H1 (cell line): ENCODE measurements at regions not wholly inside any gene's neighbourhood (a gene's known extent, or its start where the extent isn't known, plus 50 kb on each side); places are given as distances from the start of the nearest gene placed in this dataset.

Source experiments
- CTCF ChIA-PET: fragments of 300-600 bp; sonication (Branson Sonifier 250); formaldehyde crosslinking; loops from one replicate; lab custom pipeline; 2021; ENCODE audit not compliant: partially characterized antibody; lab: Charles Lee
- POLR2A ChIA-PET: fragments of 300-600 bp; sonication (Branson Sonifier 250); formaldehyde crosslinking; loops from one replicate; lab custom pipeline; 2021; ENCODE audit warnings: inconsistent platforms; ENCODE audit not compliant: partially characterized antibody; lab: Charles Lee
- DNase-seq, 2 experiments: peaks; one replicate each; pipeline versions ENCODE4 v3.0.0 to v3.0.0-alpha.2; 2010 to 2022; ENCODE audit warnings: low spot score in 2 of 2, low read depth in 1 of 2, mixed read lengths in 1 of 2
- FAIRE-seq: peaks from 2 replicates; lab custom pipeline; 2011; peaks lifted over from hg19 to GRCh38; lab: Jason Lieb, UNC
- H2AFZ ChIP-seq: 2 replicates; pipeline ENCODE4 v1.8.1; 2012; ENCODE audit warnings: low read length, inconsistent platforms
- H2AK5ac ChIP-seq: 2 replicates; pipeline ENCODE4 v1.6.1; 2013; ENCODE audit warnings: low read depth, low read length
- H2BK120ac ChIP-seq: replicated peaks from 2 replicates; pipeline ENCODE3; 2013; ENCODE audit warnings: low read depth, low read length, inconsistent platforms
- H2BK12ac ChIP-seq: 2 replicates; pipeline ENCODE4 v1.6.1; 2013; ENCODE audit warnings: low read depth, low read length
- H2BK15ac ChIP-seq: 2 replicates; pipeline ENCODE4 v1.6.1; 2013; ENCODE audit warnings: low read length
- H2BK20ac ChIP-seq: 2 replicates; pipeline ENCODE4 v1.6.1; 2013; ENCODE audit warnings: low read length
- H2BK5ac ChIP-seq: 2 replicates; pipeline ENCODE4 v1.6.1; 2013; ENCODE audit warnings: low read depth, low read length
- H3K14ac ChIP-seq: 2 replicates; pipeline ENCODE4 v1.6.1; 2013; ENCODE audit warnings: inconsistent platforms; ENCODE audit not compliant: insufficient read length
- H3K18ac ChIP-seq: 2 replicates; pipeline ENCODE4 v1.6.1; 2013; ENCODE audit warnings: low read length; ENCODE audit errors: extremely low read depth
- H3K23ac ChIP-seq: 2 replicates; pipeline ENCODE4 v1.6.1; 2013; ENCODE audit warnings: inconsistent platforms; ENCODE audit not compliant: insufficient read length
- H3K23me2 ChIP-seq: 2 replicates; pipeline ENCODE4 v1.6.1; 2013; ENCODE audit warnings: low read depth, low read length
- H3K27ac ChIP-seq: 2 replicates; pipeline ENCODE4 v1.6.1; 2011; ENCODE audit warnings: low read depth, low read length, inconsistent platforms
- H3K27me3 ChIP-seq, 4 experiments: replicated peaks in 1 of 4; 1 replicate in 1 of 4; 2 replicates in 3 of 4; pipeline versions ENCODE4 v1.6.1 to v1.8.1; 2011 to 2013; ENCODE audit warnings: low read length in 3 of 4, mild to moderate bottlenecking in 3 of 4, inconsistent platforms in 2 of 4, mixed read lengths in 2 of 4, moderate library complexity in 1 of 4; ENCODE audit not compliant: control insufficient read depth in 3 of 4, insufficient read depth in 3 of 4; ENCODE audit errors: extremely low read depth in 1 of 4
- H3K36me3 ChIP-seq, 4 experiments: 2 replicates each; pipeline versions ENCODE4 v1.6.1 to v1.8.1; 2011 to 2013; ENCODE audit warnings: mild to moderate bottlenecking in 4 of 4, low read length in 3 of 4, moderate library complexity in 2 of 4, control low read depth in 1 of 4, inconsistent platforms in 1 of 4; ENCODE audit not compliant: insufficient read depth in 4 of 4, control insufficient read depth in 2 of 4
- H3K4ac ChIP-seq: replicated peaks from 2 replicates; pipeline ENCODE3; 2013; ENCODE audit warnings: low read length, low read depth, mixed read lengths, inconsistent platforms; ENCODE audit not compliant: insufficient read length
- H3K4me1 ChIP-seq, 4 experiments: replicated peaks in 1 of 4; 1 replicate in 1 of 4; 2 replicates in 3 of 4; pipeline versions ENCODE4 v1.6.1 to v1.8.1; 2011 to 2013; ENCODE audit warnings: low read length in 3 of 4, inconsistent platforms in 2 of 4, mixed read lengths in 1 of 4; ENCODE audit not compliant: insufficient read depth in 4 of 4, control insufficient read depth in 3 of 4
- H3K4me2 ChIP-seq, 2 experiments: 2 replicates each; pipeline versions ENCODE4 v1.6.1 to v1.8.1; 2011 to 2013; ENCODE audit warnings: low read depth in 2 of 2, low read length in 2 of 2, control low read depth in 1 of 2, inconsistent platforms in 1 of 2, mild to moderate bottlenecking in 1 of 2; ENCODE audit not compliant: insufficient read depth in 1 of 2
- H3K4me3 ChIP-seq, 4 experiments: fragments of 200-600, 300-600 bp in 1 of 4; sonication (generic), shearing (Covaris generic), sonication (Bioruptor Twin) in 1 of 4; 2 replicates each; pipeline versions ENCODE4 v1.5.1 to v1.8.1; 2011 to 2016; ENCODE audit warnings: low read length in 4 of 4, low read depth in 3 of 4, control low read depth in 2 of 4, inconsistent platforms in 2 of 4, mild to moderate bottlenecking in 2 of 4, mixed read lengths in 1 of 4, moderate library complexity in 1 of 4; ENCODE audit not compliant: insufficient read depth in 2 of 4; ENCODE audit errors: extremely low read depth in 1 of 4
- H3K56ac ChIP-seq: replicated peaks from 2 replicates; pipeline ENCODE3; 2013; ENCODE audit warnings: low read depth, mild to moderate bottlenecking, mixed read lengths, low read length, inconsistent platforms; ENCODE audit not compliant: insufficient read length
- H3K79me1 ChIP-seq: 2 replicates; pipeline ENCODE4 v1.6.1; 2013; ENCODE audit warnings: low read depth, low read length, control low read depth
- H3K79me2 ChIP-seq, 2 experiments: 2 replicates each; pipeline versions ENCODE4 v1.6.1 to v1.8.1; 2012 to 2013; ENCODE audit warnings: low read length in 2 of 2, mild to moderate bottlenecking in 2 of 2, inconsistent platforms in 1 of 2; ENCODE audit not compliant: insufficient read depth in 2 of 2, control insufficient read depth in 1 of 2
- H3K9ac ChIP-seq, 4 experiments: replicated peaks in 1 of 4; 1 replicate in 1 of 4; 2 replicates in 3 of 4; pipeline versions ENCODE4 v1.6.1 to v1.8.1; 2011 to 2013; ENCODE audit warnings: low read depth in 3 of 4, low read length in 3 of 4, control low read depth in 2 of 4, mild to moderate bottlenecking in 2 of 4, moderate library complexity in 2 of 4, inconsistent platforms in 1 of 4; ENCODE audit errors: extremely low read depth in 1 of 4
- H3K9me3 ChIP-seq, 2 experiments: 2 replicates each; pipeline versions ENCODE4 v1.6.1 to v1.8.1; 2012 to 2013; ENCODE audit warnings: mild to moderate bottlenecking in 2 of 2, moderate library complexity in 2 of 2, control low read depth in 1 of 2, inconsistent platforms in 1 of 2, low read depth in 1 of 2, low read length in 1 of 2, mixed read lengths in 1 of 2; ENCODE audit not compliant: insufficient read depth in 2 of 2
- H4K20me1 ChIP-seq, 2 experiments: replicated peaks in 1 of 2; 2 replicates each; pipeline versions ENCODE3 to v1.8.1; 2011 to 2013; ENCODE audit warnings: inconsistent platforms in 2 of 2, low read length in 2 of 2, mild to moderate bottlenecking in 1 of 2; ENCODE audit not compliant: insufficient read depth in 2 of 2, control insufficient read depth in 1 of 2
- H4K5ac ChIP-seq: 2 replicates; pipeline ENCODE4 v1.6.1; 2013; ENCODE audit warnings: low read length, low read depth, mixed read lengths, inconsistent platforms; ENCODE audit not compliant: insufficient read length
- H4K8ac ChIP-seq: 2 replicates; pipeline ENCODE4 v1.8.0; 2013; ENCODE audit warnings: mild to moderate bottlenecking, moderate library complexity, low read length, inconsistent platforms; ENCODE audit not compliant: insufficient read depth; ENCODE audit errors: extremely low read depth
- H4K91ac ChIP-seq: replicated peaks from 2 replicates; pipeline ENCODE3; 2013; ENCODE audit warnings: low read length, mixed read lengths, inconsistent platforms; ENCODE audit not compliant: insufficient read length
- ASH2L ChIP-seq: fragments of 200-600, 300-600 bp; sonication (generic); IDR thresholded peaks from one replicate; pipeline ENCODE4 v1.7.1; 2017; ENCODE audit warnings: low read length
- CEBPB ChIP-seq: IDR thresholded peaks from 2 replicates; pipeline ENCODE4 v1.6.1; 2012; ENCODE audit warnings: low read depth, low read length
- EGR1 ChIP-seq: IDR thresholded peaks from 2 replicates; pipeline ENCODE4 v1.6.1; 2011; ENCODE audit warnings: low read depth, low read length, borderline replicate concordance
- JUND ChIP-seq: IDR thresholded peaks from 2 replicates; pipeline ENCODE4 v1.6.1; 2011; ENCODE audit warnings: mild to moderate bottlenecking, improper control_type of control experiment, low read length
- MAFK ChIP-seq: IDR thresholded peaks from 2 replicates; pipeline ENCODE4 v1.6.1; 2012; ENCODE audit warnings: low read depth, mild to moderate bottlenecking, improper control_type of control experiment, low read length
- NRF1 ChIP-seq: IDR thresholded peaks from 2 replicates; pipeline ENCODE4 v1.6.1; 2011; ENCODE audit warnings: mild to moderate bottlenecking, low read depth, low read length, improper control_type of control experiment
- POU5F1 ChIP-seq: IDR thresholded peaks from 2 replicates; pipeline ENCODE4 v1.6.1; 2011; ENCODE audit warnings: low read depth, mild to moderate bottlenecking, low read length, moderate library complexity
- TBP ChIP-seq: IDR thresholded peaks from 2 replicates; pipeline ENCODE4 v1.6.1; 2011; ENCODE audit warnings: low read depth, low read length, improper control_type of control experiment
- ZNF274 ChIP-seq: IDR thresholded peaks from 2 replicates; pipeline ENCODE4 v1.7.0; 2012; ENCODE audit warnings: low read length, borderline replicate concordance; ENCODE audit errors: extremely low read depth
- WGBS, 2 experiments: shearing (Covaris generic) in 1 of 2; methylation state at CpG; one replicate each; pipeline versions ENCODE4 v1.1.6 to v1.1.7; 2013 to 2015; ENCODE audit warnings: low lambda C conversion rate in 2 of 2, mixed read lengths in 2 of 2, inconsistent platforms in 1 of 2, low coverage in 1 of 2, missing lambda C conversion rate in 1 of 2; ENCODE audit not compliant: insufficient replicate concordance in 2 of 2, insufficient coverage in 1 of 2, insufficient read length in 1 of 2; ENCODE audit errors: extremely low coverage in 1 of 2, missing lambda C conversion rate in 1 of 2; 5-methylcytosine and 5-hydroxymethylcytosine counted together
- TF ChIP-seq, protein P1 (sequence below): IDR thresholded peaks from 2 replicates; pipeline ENCODE4 v1.6.1; 2012; ENCODE audit warnings: inconsistent platforms

DNA sequence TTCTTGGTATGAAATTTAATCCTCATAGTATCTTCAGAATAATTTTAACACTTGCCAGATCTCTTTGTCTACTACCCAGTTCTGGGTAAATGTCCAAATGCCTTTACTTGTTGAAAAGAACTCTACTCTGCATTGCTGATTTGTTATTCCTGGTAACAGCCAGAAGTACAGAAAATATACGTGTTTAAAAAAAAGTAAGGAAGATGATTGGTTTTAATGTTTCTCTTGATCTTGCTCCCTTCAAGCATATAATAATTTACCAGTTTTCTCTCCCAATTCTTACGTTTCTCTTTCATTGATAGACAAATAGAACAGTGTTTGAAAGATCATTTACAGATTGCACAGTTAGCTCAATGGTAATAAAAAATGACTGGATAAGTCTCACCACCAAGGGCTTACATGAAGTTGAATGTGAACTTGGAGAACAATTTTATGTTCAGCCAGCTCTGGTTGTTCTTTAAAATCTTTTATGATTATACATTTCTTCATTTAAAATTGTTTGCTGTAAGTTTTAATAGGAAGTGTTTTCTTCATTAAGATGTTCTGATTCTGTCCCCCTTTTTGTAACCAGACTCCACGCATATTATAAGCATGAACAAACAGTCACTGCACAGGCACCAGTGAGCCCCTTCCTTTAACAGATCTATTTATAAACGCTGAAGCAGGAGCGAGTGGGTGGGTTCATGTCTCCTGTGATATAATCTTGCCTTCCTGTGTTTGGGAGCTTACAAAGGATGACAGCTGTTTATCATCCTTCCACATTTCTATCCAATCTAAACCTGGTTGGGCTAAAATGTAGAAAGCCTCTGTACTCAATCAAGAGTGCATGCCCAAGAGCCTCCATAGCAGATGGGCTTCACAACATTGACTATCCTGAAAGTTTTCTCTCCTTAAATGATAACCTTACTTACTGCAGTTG lies 299.5 kb downstream of the PRL start:
- H3K4ac ChIP-seq: no peak overlapping the region
- H3K4me2 ChIP-seq: no peak overlapping the region
- TF ChIP-seq ZNF274: no peak
- no peak for TF ChIP-seq ASH2L
- TF ChIP-seq EGR1: no peak
- TF ChIP-seq POU5F1: no peak
- TF ChIP-seq CEBPB: no peak
- TF ChIP-seq TBP: no peak
- no peak for TF ChIP-seq JUND
- no peak for TF ChIP-seq NRF1
- TF ChIP-seq MAFK: no peak
- TF ChIP-seq, protein P1, sequence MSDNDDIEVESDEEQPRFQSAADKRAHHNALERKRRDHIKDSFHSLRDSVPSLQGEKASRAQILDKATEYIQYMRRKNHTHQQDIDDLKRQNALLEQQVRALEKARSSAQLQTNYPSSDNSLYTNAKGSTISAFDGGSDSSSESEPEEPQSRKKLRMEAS: no peak
- TF ChIP-seq, all 59 proteins: peak for 0
- peaks cover 0 to 4% (median 0%) of the 10 kb centered on the region in 4 experiments; a peak in 1 of 7 replicates for H3K4me1 ChIP-seq
- no peak overlapping the region for H4K8ac ChIP-seq
- no peak for DNase-seq
- FAIRE-seq: no peak
- H2AK5ac ChIP-seq: no peak overlapping the region
- peaks cover 0 to 6% of the 10 kb centered on the region in 2 experiments; a peak in 1 of 4 replicates for H3K79me2 ChIP-seq
- WGBS, 2 experiments: 80% methylated on average over 5 of the region's 5 CpGs; no CpG with 5 or more reads in 1 of the 2 experiments
- no peak overlapping the region for H3K9ac ChIP-seq
- CTCF ChIA-PET: interaction anchor here (0.6 kb wide), 1 partner anchor 1469 kb away, joined by 3 read pairs; no protein-coding TSS in a partner anchor
- H3K27ac ChIP-seq: no peak overlapping the region
- H3K23me2 ChIP-seq: no peaks in the 10 kb centered on the region; the same call in 1 of the 2 replicates
- no peak overlapping the region for H3K4me3 ChIP-seq
- no peak overlapping the region for H2BK5ac ChIP-seq
- H4K20me1 ChIP-seq: peaks cover 0 to 4% of the 10 kb centered on the region in 2 experiments
- no peak overlapping the region for H2BK15ac ChIP-seq
- H3K14ac ChIP-seq: no peak overlapping the region
- no peak overlapping the region for H3K23ac ChIP-seq
- no peak overlapping the region for H3K18ac ChIP-seq
- H4K91ac ChIP-seq: no peak overlapping the region
- H3K79me1 ChIP-seq: peaks cover 4% of the 10 kb centered on the region
- H2BK20ac ChIP-seq: no peak overlapping the region
- no peak overlapping the region for H2BK12ac ChIP-seq
- no peaks in the 10 kb centered on the region for H3K27me3 ChIP-seq
- no peak overlapping the region for H4K5ac ChIP-seq
- H3K56ac ChIP-seq: no peak overlapping the region
- H2BK120ac ChIP-seq: no peak overlapping the region
- H3K9me3 ChIP-seq: no peaks in the 10 kb centered on the region
- no peaks in the 10 kb centered on the region for H3K36me3 ChIP-seq
- H2AFZ ChIP-seq: no peak overlapping the region
- POLR2A ChIA-PET: no interaction called here
